GM19328 (cell line): ENCODE measurements at regions not wholly inside any gene's neighbourhood (a gene's known extent, or its start where the extent isn't known, plus 50 kb on each side); places are given as distances from the start of the nearest gene placed in this dataset.
"Not testable (repeated sequence)": the region's sequence is repeated elsewhere in the genome, so short reads cannot be mapped to it uniquely, and the experiment has no call there.

Experiments
- ATAC-seq: cut with Tn5 transposase; IDR thresholded peaks from one replicate; pipeline ENCODE4 v1.9.1; 2021; ENCODE audit warnings: mild to moderate bottlenecking, moderate library complexity; ENCODE audit not compliant: unreplicated experiment

- ATAC-seq = no peak
Measured at GRCh38 chr1:119251751-119252150, 111.3 kb upstream of the WARS2 start.

DNA sequence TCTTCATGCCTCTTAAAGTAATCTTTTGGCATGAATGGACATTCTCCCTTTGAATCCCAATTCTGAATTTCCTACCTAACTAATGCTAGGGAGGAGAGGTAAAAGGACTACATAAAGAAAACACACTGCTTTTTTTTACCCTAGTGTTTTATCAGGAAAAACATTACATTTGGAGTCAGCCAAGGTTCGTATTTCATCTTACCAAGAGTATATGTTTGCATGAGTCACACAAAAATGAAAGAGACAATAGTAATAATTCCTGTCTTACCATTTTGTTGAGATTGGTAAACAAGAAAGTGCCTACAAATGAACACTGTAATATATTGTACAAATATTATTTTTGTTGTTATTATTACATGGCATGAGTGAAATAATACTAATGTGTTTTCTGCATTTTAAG lies 112.9 kb upstream of the WARS2 start:
- ATAC-seq = no peak

DNA sequence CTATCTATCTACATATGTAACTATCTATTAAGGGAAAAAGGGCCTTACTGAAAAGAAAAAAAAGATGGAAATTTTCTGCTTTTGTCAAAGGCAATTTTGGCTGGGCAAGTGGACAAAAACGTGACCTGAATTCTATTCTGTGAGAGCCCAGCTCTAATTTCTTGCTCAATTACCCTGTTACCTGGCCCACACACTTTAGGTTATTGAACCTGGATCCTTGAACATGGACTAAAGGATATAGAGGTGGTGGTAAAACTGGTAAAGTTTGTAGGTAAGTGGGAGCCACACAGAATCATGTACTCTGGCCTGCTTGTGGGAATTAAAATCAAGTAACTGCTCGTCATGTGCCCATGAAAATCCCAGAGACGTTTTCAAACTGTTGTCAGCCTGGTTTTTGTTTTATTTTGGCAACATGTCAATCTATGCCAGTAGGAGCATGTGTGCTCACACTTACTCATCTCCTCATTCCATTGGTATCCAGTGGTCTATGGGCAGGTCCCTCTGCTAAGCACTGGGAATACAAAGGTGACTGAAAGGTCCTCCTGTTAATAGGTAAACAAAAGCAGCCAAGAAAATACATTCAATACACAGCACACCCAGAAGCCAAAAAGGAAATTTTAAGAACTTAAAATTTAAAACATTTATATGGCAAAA lies 113.7 kb upstream of the WARS2 start:
- ATAC-seq = no peak

DNA sequence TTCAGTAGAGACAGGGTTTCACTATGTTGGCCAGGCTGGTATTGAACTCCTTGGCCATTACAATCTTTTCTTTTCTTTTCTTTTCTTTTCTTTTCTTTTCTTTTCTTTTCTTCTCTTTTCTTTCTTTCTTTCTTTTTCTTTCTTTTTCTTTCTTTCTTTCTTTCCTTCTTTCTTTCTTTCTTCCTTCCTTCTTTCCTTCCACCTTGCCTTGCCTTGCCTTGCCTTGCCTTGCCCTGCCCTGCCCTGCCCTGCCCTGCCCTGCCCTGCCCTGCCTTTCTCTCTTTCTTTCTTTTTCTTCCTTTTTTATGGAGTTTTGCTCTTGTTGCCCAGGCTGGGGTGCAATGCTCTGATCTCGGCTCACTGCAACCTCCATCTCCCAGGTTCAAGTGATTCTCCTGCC lies 112.5 kb upstream of the HAO2 start:
- not testable (repeated sequence) for ATAC-seq

DNA sequence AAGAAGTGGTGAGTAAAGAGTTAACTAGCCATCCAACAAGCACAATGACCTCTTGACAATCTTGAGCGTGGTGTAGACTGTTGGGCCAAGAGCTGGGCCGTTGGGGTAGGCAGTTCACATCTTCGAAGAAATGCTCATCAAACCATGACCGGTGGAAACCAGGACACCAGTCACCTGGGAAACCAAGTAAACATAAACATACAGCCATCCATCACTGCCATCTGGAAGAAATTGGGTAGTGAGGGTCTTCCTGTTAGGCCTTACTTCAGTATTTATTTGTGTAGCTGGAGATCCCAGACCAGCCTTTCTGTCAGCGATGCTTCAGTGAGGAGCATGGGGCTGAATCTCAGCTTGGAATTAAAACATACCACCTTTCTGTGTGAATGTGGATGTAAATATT lies 108.1 kb upstream of the HAO2 start:
- no peak for ATAC-seq

GRCh38 chr1:119266386-119266785 lies 102.2 kb upstream of the HAO2 start:
- peak; percentile 77 for ATAC-seq

DNA sequence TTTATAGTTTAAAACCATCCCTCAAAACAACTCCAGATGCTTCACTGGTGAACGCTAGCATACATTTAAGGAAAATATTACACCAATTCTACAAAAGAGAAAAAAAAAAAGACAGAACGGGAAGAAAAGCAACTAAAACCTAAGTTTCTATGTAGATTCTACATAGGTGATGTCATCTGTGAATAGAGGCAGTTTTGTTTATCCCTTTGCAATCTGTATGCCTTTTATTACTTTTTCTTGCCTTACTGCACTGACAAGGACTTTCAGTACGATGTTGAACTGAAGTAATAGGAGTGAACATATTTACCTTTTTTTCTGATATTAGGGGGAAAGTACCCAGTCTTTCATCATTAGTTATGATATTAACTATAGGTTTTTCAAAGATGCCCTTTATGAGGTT lies 101.7 kb upstream of the HAO2 start:
- ATAC-seq = no peak

GRCh38 chr1:119267288-119267687 lies 101.3 kb upstream of the HAO2 start:
- ATAC-seq = not testable (repeated sequence)

DNA sequence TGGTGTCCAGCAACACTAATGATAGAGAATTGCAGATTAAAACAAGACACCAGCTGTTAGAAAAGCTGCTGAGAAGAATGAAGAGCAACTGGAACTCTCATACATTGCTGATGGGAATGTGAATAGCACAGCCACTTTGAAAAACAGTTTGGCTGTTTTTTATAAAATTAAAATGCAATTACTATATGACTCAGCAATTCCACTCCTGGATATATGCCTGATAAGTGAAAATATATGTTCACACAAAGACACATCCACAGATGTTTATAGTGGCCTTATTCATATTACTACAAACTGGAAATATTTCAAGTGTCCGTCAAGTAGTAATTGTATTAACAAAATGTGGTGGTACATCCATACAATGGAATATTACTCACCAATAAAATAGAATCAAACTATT lies 99.7 kb upstream of the HAO2 start:
- no peak for ATAC-seq

DNA sequence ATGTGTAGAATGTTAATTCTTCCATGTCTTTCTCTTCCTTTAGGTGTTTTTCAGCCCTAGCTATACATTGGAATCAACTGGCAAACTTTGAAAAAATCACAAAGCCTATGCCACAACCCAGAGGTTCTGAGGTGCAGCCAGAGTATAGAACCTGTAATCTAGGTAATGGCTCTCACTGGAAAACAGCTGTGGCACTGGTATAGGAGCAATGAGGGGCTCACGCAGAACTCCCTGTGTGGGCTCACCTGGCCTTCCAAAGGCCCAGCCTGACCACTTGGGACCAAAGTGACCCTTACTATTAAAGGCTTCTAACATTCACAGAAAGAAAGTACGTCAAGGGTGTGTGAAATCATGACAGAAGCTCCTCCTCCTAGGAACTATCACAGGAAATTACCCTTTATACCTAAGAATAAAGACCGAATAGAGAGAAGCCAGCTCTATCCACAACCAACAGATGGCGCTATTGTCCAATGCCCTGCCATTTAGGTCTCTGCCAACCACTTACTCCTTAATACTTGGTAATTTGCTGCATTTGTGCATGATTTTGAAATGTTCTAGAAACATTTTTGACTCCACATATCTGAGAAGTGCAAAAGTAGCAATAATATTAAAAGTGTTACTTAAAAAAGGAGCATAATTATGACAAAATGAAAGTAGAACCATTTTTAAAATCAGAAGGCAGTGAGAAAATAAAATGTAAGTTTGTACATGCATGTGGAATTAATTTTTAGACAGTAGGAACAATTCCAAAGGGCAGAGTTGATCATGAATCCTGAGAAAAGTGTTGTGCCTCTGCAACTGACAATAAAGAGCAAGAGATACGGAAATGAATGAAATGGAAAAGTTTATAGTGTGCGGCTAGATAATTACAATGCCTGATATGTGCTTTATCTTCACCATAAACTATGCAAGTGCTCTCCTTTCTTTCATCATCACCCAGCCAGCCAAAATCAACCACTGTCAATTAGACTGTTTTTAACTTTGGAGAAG lies 93.1 kb upstream of the HAO2 start:
- ATAC-seq = no peak

GRCh38 chr1:119276558-119276957 lies 92.0 kb upstream of the HAO2 start:
- no peak for ATAC-seq

DNA sequence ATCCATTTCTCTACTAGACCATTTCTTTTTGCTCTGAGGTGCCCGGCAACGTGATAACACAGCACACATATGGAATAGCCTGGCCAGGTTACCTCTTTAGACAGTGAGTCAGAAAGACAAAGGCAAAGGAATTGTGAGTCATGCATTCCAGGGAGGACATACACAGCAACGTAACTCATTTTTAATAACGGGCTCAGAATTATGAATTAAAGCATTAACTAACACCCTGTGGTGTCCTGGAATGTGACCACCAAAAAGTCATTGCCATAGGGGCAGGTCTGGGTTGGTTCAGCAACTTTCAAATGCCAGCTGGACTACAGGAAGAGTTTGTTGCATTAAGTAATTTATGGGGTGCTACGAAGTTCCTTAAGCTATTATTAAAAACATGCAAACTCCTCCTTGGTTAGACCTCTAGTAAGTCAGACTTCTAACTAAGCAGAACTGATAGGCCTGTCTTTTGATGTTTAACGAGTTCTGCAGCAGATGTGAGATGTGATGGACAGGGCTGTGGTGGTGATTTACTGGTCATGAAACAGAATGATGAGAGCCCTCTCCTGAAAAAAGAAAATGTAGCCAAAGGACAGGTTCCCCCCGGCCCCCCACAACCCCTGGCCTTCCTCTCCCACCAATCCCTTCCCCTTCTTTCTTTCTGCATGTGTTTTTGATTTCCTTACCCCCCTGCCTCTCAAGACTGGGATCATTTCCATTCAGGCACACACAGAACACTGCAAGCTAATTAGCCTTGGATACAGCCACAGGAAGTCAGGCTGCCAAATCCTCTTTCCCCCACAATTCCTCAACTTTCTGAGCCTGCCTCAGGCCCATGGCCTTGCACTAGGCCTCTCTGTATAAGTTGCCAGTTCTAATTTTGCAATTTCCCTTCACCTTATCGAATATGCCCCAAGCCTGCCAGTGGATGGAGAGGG lies 88.9 kb upstream of the HAO2 start:
- ATAC-seq = no peak

- no peak for ATAC-seq
Measured at GRCh38 chr1:119285482-119285881, 83.1 kb upstream of the HAO2 start.

- ATAC-seq = no peak
Measured at GRCh38 chr1:119286587-119287181, 81.9 kb upstream of the HAO2 start.

DNA sequence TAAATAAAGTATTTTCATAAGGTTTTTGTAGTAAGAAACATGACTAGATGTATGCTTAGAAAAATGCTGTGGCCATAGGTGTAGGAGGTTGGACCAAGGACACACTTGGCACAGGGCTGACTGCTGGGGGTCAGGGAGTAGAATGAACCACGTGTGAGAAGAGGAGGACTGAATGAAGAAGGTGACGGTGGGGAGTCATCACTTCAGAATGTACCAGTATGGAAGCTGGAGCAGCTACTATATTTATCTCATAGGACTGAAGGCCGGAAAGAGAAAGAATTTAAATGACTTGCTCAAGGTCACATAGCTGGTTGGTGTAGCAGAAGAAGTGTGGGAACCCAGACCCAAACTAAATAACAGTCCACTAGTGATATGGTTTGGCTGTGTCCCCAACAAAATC lies 79.8 kb upstream of the HAO2 start:
- no peak for ATAC-seq

- no peak for ATAC-seq
Measured at GRCh38 chr1:119290297-119290696, 78.3 kb upstream of the HAO2 start.

GRCh38 chr1:119291611-119292206 lies 76.9 kb upstream of the HAO2 start:
- no peak for ATAC-seq

DNA sequence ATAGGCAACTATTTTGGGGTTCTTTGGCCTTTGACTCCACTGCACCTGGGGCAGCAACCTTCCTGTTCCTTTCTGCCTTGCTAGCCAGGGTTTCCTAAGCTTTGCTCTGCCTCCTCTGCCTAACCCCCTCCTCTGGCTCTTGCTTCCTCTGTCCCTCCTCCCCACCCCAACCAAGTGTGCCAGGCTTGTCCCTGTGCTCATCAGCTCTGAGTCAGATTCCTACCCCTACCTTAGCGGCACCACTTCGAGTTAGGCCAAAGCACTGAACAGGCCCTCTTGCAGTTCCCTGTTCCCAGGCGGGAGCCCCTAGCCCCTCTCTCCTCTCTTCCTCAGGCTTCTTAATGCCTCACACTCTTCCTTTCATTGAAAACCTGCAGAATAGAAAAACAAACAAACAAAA lies 74.8 kb upstream of the HAO2 start:
- no peak for ATAC-seq

DNA sequence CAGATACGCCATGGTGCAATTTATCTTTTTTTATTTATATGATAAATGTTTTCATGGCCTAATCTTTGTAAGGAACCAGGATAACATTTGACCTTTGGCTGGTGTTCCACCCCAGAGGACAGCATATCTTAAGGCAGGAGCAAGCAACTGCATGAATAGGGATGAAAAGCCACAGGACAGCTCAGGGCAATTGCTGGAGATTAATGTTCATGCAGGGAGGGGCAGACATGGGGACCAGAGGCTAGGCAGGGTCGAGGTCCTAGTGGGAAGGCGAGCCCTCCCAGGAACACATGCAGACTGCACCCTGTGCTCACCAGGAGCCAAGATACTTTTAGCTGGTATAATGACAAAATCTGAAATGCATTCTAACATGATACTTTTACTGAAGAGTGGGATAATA lies 74.4 kb upstream of the HAO2 start:
- ATAC-seq = no peak

DNA sequence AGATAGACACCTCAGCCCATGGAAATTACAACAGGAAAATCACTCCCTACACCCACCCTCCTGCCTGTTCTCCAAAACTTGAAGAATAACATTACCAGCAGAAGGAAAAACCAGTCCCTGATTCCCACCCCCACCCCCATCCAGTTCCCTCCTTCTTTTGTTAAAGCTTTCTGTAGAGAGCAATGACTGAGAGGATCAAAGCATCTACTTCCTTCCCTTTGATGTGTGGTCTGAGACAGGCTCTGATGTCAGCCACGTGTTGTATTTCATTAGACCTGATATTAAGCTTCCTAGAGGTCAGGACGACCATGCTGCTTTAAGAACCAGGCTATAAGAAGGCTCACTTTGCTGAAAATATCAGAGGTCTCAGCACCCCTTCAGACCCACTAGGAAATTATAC lies 73.9 kb upstream of the HAO2 start:
- no peak for ATAC-seq
